HCT116 (cell line): ENCODE measurements at regions not wholly inside any gene's neighbourhood (a gene's known extent, or its start where the extent isn't known, plus 50 kb on each side); places are given as distances from the start of the nearest gene placed in this dataset.

Experiments
- ATAC-seq: fragments of 200-7000 bp; cut with Tn5 transposase; 2 replicates; pipeline ENCODE4 v1.9.1; 2020; ENCODE audit warnings: mild to moderate bottlenecking, moderate library complexity
- BruUV-seq: library from RNA; stranded (reverse); fragments of 400-500 nt; replicated peaks from 2 replicates; lab custom pipeline; 2021; lab: Mats Ljungman, UMichigan
- CTCF ChIA-PET: fragments of 300-600 bp; sonication (Branson Sonifier 250); formaldehyde crosslinking; loops from one replicate; lab custom pipeline; 2021; ENCODE audit warnings: antibody characterized with exemption; lab: Charles Lee
- POLR2A ChIA-PET: fragments of 300-600, 350-600 bp; sonication (Branson Sonifier 250); formaldehyde crosslinking; loops from one replicate; lab custom pipeline; 2021; ENCODE audit warnings: antibody characterized with exemption; lab: Charles Lee
- RAD21 ChIA-PET, 2 experiments: fragments of 300-600 bp; sonication (Branson Sonifier 250); formaldehyde crosslinking; loops; one replicate each; lab custom pipeline; 2023; ENCODE audit warnings: low total read pairs in 2 of 2; ENCODE audit not compliant: uncharacterized antibody in 2 of 2, unreplicated experiment in 2 of 2, low non-redundant PET in 1 of 2; lab: Charles Lee
- DNase-seq: peaks from one replicate; pipeline ENCODE4 v3.0.0-alpha.2; 2010; ENCODE audit warnings: low read depth, low spot score
- H2AFZ ChIP-seq: fragments of 200-600 bp; shearing (Covaris generic), sonication (generic); 2 replicates; pipeline ENCODE4 v1.6.1; 2017; ENCODE audit warnings: low read depth, mixed run types, mixed read lengths, antibody characterized with exemption, low read length; ENCODE audit not compliant: poor library complexity, severe bottlenecking
- H3K27ac ChIP-seq: 2 replicates; pipeline ENCODE4 v1.5.1; 2012; ENCODE audit warnings: low read depth, low read length
- H3K27me3 ChIP-seq: fragments of 200-600 bp; sonication (generic); 2 replicates; pipeline ENCODE4 v1.6.1; 2016; ENCODE audit warnings: mixed run types, low read length, mixed read lengths; ENCODE audit not compliant: insufficient read depth
- H3K36me3 ChIP-seq, 2 experiments: fragments of 200-500 bp in 1 of 2; fragments of 200-600 bp in 1 of 2; sonication (Bioruptor generic) in 1 of 2; sonication (generic) in 1 of 2; 2 replicates each; pipeline versions ENCODE4 v1.5.1 to v1.6.1; 2014 to 2016; ENCODE audit warnings: low read length in 2 of 2, inconsistent platforms in 1 of 2, mixed read lengths in 1 of 2, mixed run types in 1 of 2; ENCODE audit not compliant: insufficient read depth in 2 of 2, control insufficient read depth in 1 of 2
- H3K4me1 ChIP-seq, 2 experiments: fragments of 200-600 bp in 1 of 2; sonication (generic) in 1 of 2; 2 replicates each; pipeline versions ENCODE4 v1.5.1 to v1.6.1; 2012 to 2017; ENCODE audit warnings: low read length in 2 of 2, inconsistent platforms in 1 of 2, mild to moderate bottlenecking in 1 of 2, mixed read lengths in 1 of 2, mixed run types in 1 of 2, moderate library complexity in 1 of 2; ENCODE audit not compliant: insufficient read depth in 2 of 2, control insufficient read depth in 1 of 2
- H3K4me2 ChIP-seq: fragments of 200-600 bp; sonication (generic); 2 replicates; pipeline ENCODE4 v1.6.1; 2017; ENCODE audit warnings: mixed run types, low read length, mixed read lengths
- H3K4me3 ChIP-seq, 2 experiments: fragments of 200-600 bp in 1 of 2; sonication (generic) in 1 of 2; replicated peaks in 1 of 2; 2 replicates each; pipeline ENCODE4 v1.5.1; 2011 to 2016; ENCODE audit warnings: low read length in 2 of 2, control low read depth in 1 of 2, low read depth in 1 of 2, mild to moderate bottlenecking in 1 of 2, mixed read lengths in 1 of 2, mixed run types in 1 of 2
- H3K79me2 ChIP-seq: fragments of 200-600 bp; sonication (generic); 2 replicates; pipeline ENCODE4 v1.6.1; 2017; ENCODE audit warnings: mild to moderate bottlenecking, mixed run types, low read length, moderate library complexity, mixed read lengths; ENCODE audit not compliant: insufficient read depth
- H3K9ac ChIP-seq: fragments of 200-600 bp; sonication (generic); 2 replicates; pipeline ENCODE4 v1.6.1; 2016; ENCODE audit warnings: low read length, mixed read lengths
- H3K9me2 ChIP-seq: fragments of 200-600 bp; sonication (generic), shearing (Covaris generic); 2 replicates; pipeline ENCODE4 v1.6.1; 2017; ENCODE audit warnings: mixed run types, mild to moderate bottlenecking, moderate library complexity; ENCODE audit not compliant: insufficient read depth
- H3K9me3 ChIP-seq, 2 experiments: fragments of 200-500 bp in 1 of 2; fragments of 200-600 bp in 1 of 2; sonication (Bioruptor generic) in 1 of 2; sonication (generic) in 1 of 2; 2 replicates each; pipeline ENCODE4 v1.6.1; 2014 to 2017; ENCODE audit warnings: low read length in 2 of 2, mixed read lengths in 2 of 2, inconsistent platforms in 1 of 2, low read depth in 1 of 2, mild to moderate bottlenecking in 1 of 2, mixed run types in 1 of 2, moderate library complexity in 1 of 2; ENCODE audit not compliant: control insufficient read depth in 1 of 2, insufficient read depth in 1 of 2
- H4K20me1 ChIP-seq: fragments of 200-600 bp; sonication (generic), shearing (Covaris generic); 2 replicates; pipeline ENCODE4 v1.6.1; 2017; ENCODE audit warnings: mixed run types, mild to moderate bottlenecking, moderate library complexity; ENCODE audit not compliant: insufficient read depth
- ATF3 ChIP-seq: IDR thresholded peaks from 2 replicates; pipeline ENCODE4 v1.6.1; 2012
- CBX3 ChIP-seq: IDR thresholded peaks from 2 replicates; pipeline ENCODE4 v1.6.1; 2012; ENCODE audit warnings: low read depth
- CEBPB ChIP-seq: IDR thresholded peaks from 2 replicates; pipeline ENCODE4 v1.6.1; 2012; ENCODE audit warnings: low read depth
- CTCF ChIP-seq, 3 experiments: fragments of 200-600 bp in 1 of 3; sonication (generic) in 1 of 3; IDR thresholded peaks in 2 of 3; conservative IDR thresholded peaks in 1 of 3; 2 replicates each; pipeline ENCODE4 v1.5.1; 2012 to 2017; ENCODE audit warnings: low read depth in 2 of 3, low read length in 2 of 3, antibody characterized with exemption in 1 of 3, borderline replicate concordance in 1 of 3, control low read depth in 1 of 3, mild to moderate bottlenecking in 1 of 3, mixed read lengths in 1 of 3, mixed run types in 1 of 3, moderate library complexity in 1 of 3; ENCODE audit not compliant: insufficient read depth in 1 of 3
- EGR1 ChIP-seq: IDR thresholded peaks from 2 replicates; pipeline ENCODE4 v1.6.1; 2012; ENCODE audit warnings: low read depth
- ELF1 ChIP-seq: IDR thresholded peaks from 2 replicates; pipeline ENCODE4 v1.6.1; 2012; ENCODE audit warnings: low read depth, borderline replicate concordance
- EZH2 ChIP-seq: fragments of 200-600 bp; sonication (generic); IDR thresholded peaks from 2 replicates; pipeline ENCODE4 v1.6.1; 2017; ENCODE audit warnings: antibody characterized with exemption, mixed run types
- EZH2phosphoT487 ChIP-seq: fragments of 200-600 bp; IDR thresholded peaks from 2 replicates; pipeline ENCODE4 v1.6.1; 2018; ENCODE audit warnings: antibody characterized with exemption, borderline replicate concordance
- FOSL1 ChIP-seq: IDR thresholded peaks from 2 replicates; pipeline ENCODE4 v1.6.1; 2012; ENCODE audit warnings: low read depth
- JUND ChIP-seq: IDR thresholded peaks from 2 replicates; pipeline ENCODE4 v1.6.1; 2012
- MAX ChIP-seq: IDR thresholded peaks from 2 replicates; pipeline ENCODE4 v1.6.1; 2012
- POLR2A ChIP-seq: IDR thresholded peaks from 2 replicates; pipeline ENCODE4 v1.7.0; 2011; ENCODE audit warnings: borderline replicate concordance; ENCODE audit not compliant: insufficient read depth, insufficient read length; ENCODE audit errors: extremely low read depth
- POLR2AphosphoS5 ChIP-seq: IDR thresholded peaks from 2 replicates; pipeline ENCODE4 v1.6.1; 2011; ENCODE audit warnings: mild to moderate bottlenecking, low read depth, low read length, moderate library complexity
- RAD21 ChIP-seq: IDR thresholded peaks from 2 replicates; pipeline ENCODE4 v1.6.1; 2012; ENCODE audit warnings: low read depth, mild to moderate bottlenecking
- REST ChIP-seq: IDR thresholded peaks from 2 replicates; pipeline ENCODE4 v1.6.1; 2012; ENCODE audit warnings: low read depth
- SIN3A ChIP-seq: IDR thresholded peaks from 2 replicates; pipeline ENCODE4 v1.6.1; 2012; ENCODE audit warnings: low read depth
- TCF7L2 ChIP-seq: IDR thresholded peaks from 2 replicates; pipeline ENCODE4 v1.7.0; 2011; ENCODE audit warnings: borderline replicate concordance, inconsistent platforms; ENCODE audit not compliant: insufficient read depth, insufficient read length; ENCODE audit errors: extremely low read depth
- ZBTB33 ChIP-seq: IDR thresholded peaks from 2 replicates; pipeline ENCODE4 v1.6.1; 2011; ENCODE audit warnings: mild to moderate bottlenecking, low read length, moderate library complexity; ENCODE audit not compliant: insufficient replicate concordance; ENCODE audit errors: extremely low read depth
- intact Hi-C: fragments of 100-400 bp; cut with micrococcal nuclease; formaldehyde crosslinking; loops from 2 replicates; pipeline ENCODE4 v1.10.0; 2022

GRCh38 chr22:27541836-27542235 is 259.7 kb downstream of the MN1 start:
- RAD21 ChIA-PET: no interaction called here
- no TSS peak for BruUV-seq
- no peak for ATAC-seq

More at GRCh38 chr22:27541836-27542235, 259.7 kb downstream of the MN1 start:
- POLR2A ChIA-PET: no interaction called here
- no peaks in the 10 kb centered on the region for H3K9me3 ChIP-seq
- H3K27me3 ChIP-seq: no peaks in the 10 kb centered on the region
- H3K9ac ChIP-seq: no peak overlapping the region
- H4K20me1 ChIP-seq: no peaks in the 10 kb centered on the region
- TF ChIP-seq EZH2: no peak
- no peak for TF ChIP-seq ZBTB33
- TF ChIP-seq EZH2phosphoT487: no peak
- no peak for TF ChIP-seq CEBPB
- no peak for TF ChIP-seq REST
- TF ChIP-seq ELF1: no peak
- TF ChIP-seq RAD21: no peak
- TF ChIP-seq JUND: no peak
- no peak for TF ChIP-seq CBX3
- TF ChIP-seq EGR1: no peak
- TF ChIP-seq CTCF (IDR thresholded peaks at IDR 0.05 in 2 of 3, conservative IDR thresholded peaks at IDR 0.05 in 1 of 3; ENCODE audit: borderline replicate concordance in 1 of 3, insufficient read depth in 1 of 3, low read depth in 2 of 3, low read length in 2 of 3): no peak
- no peak for TF ChIP-seq FOSL1
- TF ChIP-seq POLR2AphosphoS5: no peak
- TF ChIP-seq MAX: no peak
- no peak for TF ChIP-seq SIN3A
- TF ChIP-seq ATF3: no peak
- no peak for TF ChIP-seq POLR2A
- TF ChIP-seq TCF7L2: no peak
- intact Hi-C loops: no loop called here
- H3K4me2 ChIP-seq: no peak overlapping the region
- no peaks in the 10 kb centered on the region for H3K9me2 ChIP-seq
- DNase-seq: no peak
- H3K79me2 ChIP-seq: no peaks in the 10 kb centered on the region
- CTCF ChIA-PET: no interaction called here
- H3K4me3 ChIP-seq: no peak overlapping the region
- H3K36me3 ChIP-seq: no peaks in the 10 kb centered on the region
- no peak overlapping the region for H2AFZ ChIP-seq
- no peak overlapping the region for H3K27ac ChIP-seq
- H3K4me1 ChIP-seq: no peaks in the 10 kb centered on the region
